Liver (tissue), 8 donors: ENCODE measurements at regions not wholly inside any gene's neighbourhood (a gene's known extent, or its start where the extent isn't known, plus 50 kb on each side); places are given as distances from the start of the nearest gene placed in this dataset.

ENCODE experiments used
- DNase-seq: peaks from one replicate; pipeline ENCODE4 v3.0.0-alpha.2; 2017; ENCODE audit warnings: low spot score
- H3K27ac ChIP-seq, 2 donors: one replicate each; pipeline ENCODE4 v1.7.0; 2013; ENCODE audit warnings: inconsistent platforms in 2 of 2, low read length in 2 of 2, control low read depth in 1 of 2, low read depth in 1 of 2, mild to moderate bottlenecking in 1 of 2
- H3K27me3 ChIP-seq, 4 donors: one replicate each; pipeline versions ENCODE4 v1.6.1 to v1.7.0; 2013; ENCODE audit warnings: low read length in 3 of 4, inconsistent platforms in 1 of 4, mild to moderate bottlenecking in 1 of 4, moderate library complexity in 1 of 4; ENCODE audit not compliant: control insufficient read depth in 4 of 4, insufficient read depth in 4 of 4
- H3K36me3 ChIP-seq, 4 donors: one replicate each; pipeline versions ENCODE4 v1.6.1 to v1.7.0; 2013; ENCODE audit warnings: low read length in 3 of 4, mild to moderate bottlenecking in 3 of 4, low read depth in 1 of 4, moderate library complexity in 1 of 4; ENCODE audit not compliant: control insufficient read depth in 4 of 4, insufficient read depth in 3 of 4
- H3K4me1 ChIP-seq, 4 donors: one replicate each; pipeline versions ENCODE4 v1.6.1 to v1.7.0; 2013; ENCODE audit warnings: low read length in 3 of 4, mild to moderate bottlenecking in 3 of 4, moderate library complexity in 1 of 4; ENCODE audit not compliant: control insufficient read depth in 4 of 4, insufficient read depth in 4 of 4
- H3K4me3 ChIP-seq, 3 donors: one replicate each; pipeline versions ENCODE4 v1.6.1 to v1.7.0; 2013; ENCODE audit warnings: low read length in 3 of 3, control low read depth in 1 of 3, low read depth in 1 of 3, mild to moderate bottlenecking in 1 of 3
- H3K9ac ChIP-seq, 2 donors: one replicate each; pipeline ENCODE4 v1.7.0; 2013; ENCODE audit warnings: low read length in 2 of 2, mild to moderate bottlenecking in 2 of 2, moderate library complexity in 2 of 2, control low read depth in 1 of 2, low read depth in 1 of 2
- H3K9me3 ChIP-seq, 4 donors: one replicate each; pipeline versions ENCODE4 v1.6.1 to v1.7.0; 2013; ENCODE audit warnings: low read length in 3 of 4; ENCODE audit not compliant: control insufficient read depth in 4 of 4
- ATF3 ChIP-seq: IDR thresholded peaks from 2 replicates; pipeline ENCODE4 v1.6.1; 2016; ENCODE audit warnings: antibody characterized with exemption
- CTCF ChIP-seq: fragments of 150-350 bp; IDR thresholded peaks from 2 replicates; pipeline ENCODE4 v1.5.1; 2017; ENCODE audit warnings: improper control_type of control experiment, low read depth, low read length; ENCODE audit not compliant: missing input control
- EGR1 ChIP-seq, 2 donors: IDR thresholded peaks; 2 replicates each; pipeline ENCODE4 v1.6.1; 2016 to 2018; ENCODE audit warnings: antibody characterized with exemption in 2 of 2, low read depth in 2 of 2
- FOXA1 ChIP-seq: IDR thresholded peaks from 2 replicates; pipeline ENCODE4 v1.6.1; 2016; ENCODE audit warnings: antibody characterized with exemption
- FOXA2 ChIP-seq: IDR thresholded peaks from 2 replicates; pipeline ENCODE4 v1.6.1; 2016; ENCODE audit warnings: antibody characterized with exemption
- GABPA ChIP-seq, 2 donors: IDR thresholded peaks in 1 of 2; conservative IDR thresholded peaks in 1 of 2; 2 replicates each; pipeline ENCODE4 v1.6.1; 2016; ENCODE audit warnings: antibody characterized with exemption in 2 of 2, mild to moderate bottlenecking in 1 of 2, moderate library complexity in 1 of 2
- HNF4A ChIP-seq, 2 donors: conservative IDR thresholded peaks; 2 replicates each; pipeline ENCODE4 v1.6.1; 2016; ENCODE audit warnings: antibody characterized with exemption in 2 of 2, mild to moderate bottlenecking in 2 of 2
- HNF4G ChIP-seq: IDR thresholded peaks from 2 replicates; pipeline ENCODE4 v1.6.1; 2016; ENCODE audit warnings: antibody characterized with exemption
- JUND ChIP-seq, 2 donors: IDR thresholded peaks; 2 replicates each; pipeline ENCODE4 v1.6.1; 2016; ENCODE audit warnings: antibody characterized with exemption in 2 of 2
- MAX ChIP-seq: IDR thresholded peaks from 2 replicates; pipeline ENCODE4 v1.6.1; 2016; ENCODE audit warnings: antibody characterized with exemption
- NR2F2 ChIP-seq: IDR thresholded peaks from 2 replicates; pipeline ENCODE4 v1.6.1; 2016; ENCODE audit warnings: antibody characterized with exemption
- RAD21 ChIP-seq, 2 donors: IDR thresholded peaks; 2 replicates each; pipeline ENCODE4 v1.6.1; 2016; ENCODE audit warnings: antibody characterized with exemption in 2 of 2, mild to moderate bottlenecking in 2 of 2
- RXRA ChIP-seq, 2 donors: IDR thresholded peaks; 2 replicates each; pipeline ENCODE4 v1.6.1; 2017 to 2018; ENCODE audit warnings: antibody characterized with exemption in 2 of 2, mild to moderate bottlenecking in 1 of 2
- TAF1 ChIP-seq: conservative IDR thresholded peaks from 2 replicates; pipeline ENCODE4 v1.6.1; 2016; ENCODE audit warnings: antibody characterized with exemption, mild to moderate bottlenecking
- YY1 ChIP-seq: IDR thresholded peaks from 2 replicates; pipeline ENCODE4 v1.6.1; 2016; ENCODE audit warnings: antibody characterized with exemption, mild to moderate bottlenecking
- WGBS: extraction: QIAGEN DNeasy Blood & Tissue Kit; methylation state at CpG from one replicate; pipeline ENCODE4 v1.1.7; 2013; 5-methylcytosine and 5-hydroxymethylcytosine counted together
- TF ChIP-seq, protein P1 (sequence below): IDR thresholded peaks from 2 replicates; pipeline ENCODE4 v1.6.1; 2016; ENCODE audit warnings: antibody characterized with exemption, mild to moderate bottlenecking
- TF ChIP-seq, protein P2 (sequence below): IDR thresholded peaks from 2 replicates; pipeline ENCODE4 v1.6.1; 2016; ENCODE audit warnings: antibody characterized with exemption
- donor health status: healthy.
- donor health status: healthy.
- donor health status: healthy.
- donor health status: healthy.
- donor health status: healthy.

DNA sequence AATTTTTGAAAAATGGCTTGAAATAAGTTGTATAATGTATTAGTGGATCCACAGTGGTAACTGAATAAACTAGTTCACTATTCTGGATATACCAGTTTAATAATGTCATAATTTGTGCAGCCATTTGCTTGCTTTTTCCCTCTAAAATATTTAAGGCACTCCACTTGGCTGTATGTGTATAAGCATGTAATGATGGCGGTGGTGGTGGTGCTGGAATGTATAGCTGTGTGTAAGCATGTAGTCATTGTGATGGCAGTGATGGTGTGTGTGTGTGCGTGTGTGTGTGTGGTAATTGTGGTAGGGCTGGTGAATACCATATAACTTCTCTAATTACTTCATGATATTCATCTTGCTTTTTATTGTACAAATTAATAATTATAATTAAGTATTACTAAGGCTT is 89.2 kb upstream of the HIVEP1 start:
- TF ChIP-seq ATF3 (no peak), RXRA (IDR thresholded peaks at IDR 0.05) (no peak), CTCF (no peak), TAF1 (no peak), JUND (IDR thresholded peaks at IDR 0.05) (no peak), RAD21 (IDR thresholded peaks at IDR 0.05) (no peak), YY1 (no peak), EGR1 (IDR thresholded peaks at IDR 0.05; ENCODE audit: low read depth in 2 of 2) (no peak), MAX (no peak), NR2F2 (no peak), FOXA1 (no peak), HNF4A (conservative IDR thresholded peaks at IDR 0.05) (no peak)
- TF ChIP-seq, protein P1, sequence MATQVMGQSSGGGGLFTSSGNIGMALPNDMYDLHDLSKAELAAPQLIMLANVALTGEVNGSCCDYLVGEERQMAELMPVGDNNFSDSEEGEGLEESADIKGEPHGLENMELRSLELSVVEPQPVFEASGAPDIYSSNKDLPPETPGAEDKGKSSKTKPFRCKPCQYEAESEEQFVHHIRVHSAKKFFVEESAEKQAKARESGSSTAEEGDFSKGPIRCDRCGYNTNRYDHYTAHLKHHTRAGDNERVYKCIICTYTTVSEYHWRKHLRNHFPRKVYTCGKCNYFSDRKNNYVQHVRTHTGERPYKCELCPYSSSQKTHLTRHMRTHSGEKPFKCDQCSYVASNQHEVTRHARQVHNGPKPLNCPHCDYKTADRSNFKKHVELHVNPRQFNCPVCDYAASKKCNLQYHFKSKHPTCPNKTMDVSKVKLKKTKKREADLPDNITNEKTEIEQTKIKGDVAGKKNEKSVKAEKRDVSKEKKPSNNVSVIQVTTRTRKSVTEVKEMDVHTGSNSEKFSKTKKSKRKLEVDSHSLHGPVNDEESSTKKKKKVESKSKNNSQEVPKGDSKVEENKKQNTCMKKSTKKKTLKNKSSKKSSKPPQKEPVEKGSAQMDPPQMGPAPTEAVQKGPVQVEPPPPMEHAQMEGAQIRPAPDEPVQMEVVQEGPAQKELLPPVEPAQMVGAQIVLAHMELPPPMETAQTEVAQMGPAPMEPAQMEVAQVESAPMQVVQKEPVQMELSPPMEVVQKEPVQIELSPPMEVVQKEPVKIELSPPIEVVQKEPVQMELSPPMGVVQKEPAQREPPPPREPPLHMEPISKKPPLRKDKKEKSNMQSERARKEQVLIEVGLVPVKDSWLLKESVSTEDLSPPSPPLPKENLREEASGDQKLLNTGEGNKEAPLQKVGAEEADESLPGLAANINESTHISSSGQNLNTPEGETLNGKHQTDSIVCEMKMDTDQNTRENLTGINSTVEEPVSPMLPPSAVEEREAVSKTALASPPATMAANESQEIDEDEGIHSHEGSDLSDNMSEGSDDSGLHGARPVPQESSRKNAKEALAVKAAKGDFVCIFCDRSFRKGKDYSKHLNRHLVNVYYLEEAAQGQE: no peak
- WGBS: 96% methylated on average over 2 of the region's 2 CpGs
- no peak for DNase-seq
- Histone ChIP-seq H3K36me3 (no peaks in the 10 kb centered on the region), H3K27ac (no peak overlapping the region), H3K27me3 (no peaks in the 10 kb centered on the region), H3K4me1 (no peaks in the 10 kb centered on the region), H3K4me3 (no peak overlapping the region), H3K9me3 (no peaks in the 10 kb centered on the region), H3K9ac (no peak overlapping the region)

DNA sequence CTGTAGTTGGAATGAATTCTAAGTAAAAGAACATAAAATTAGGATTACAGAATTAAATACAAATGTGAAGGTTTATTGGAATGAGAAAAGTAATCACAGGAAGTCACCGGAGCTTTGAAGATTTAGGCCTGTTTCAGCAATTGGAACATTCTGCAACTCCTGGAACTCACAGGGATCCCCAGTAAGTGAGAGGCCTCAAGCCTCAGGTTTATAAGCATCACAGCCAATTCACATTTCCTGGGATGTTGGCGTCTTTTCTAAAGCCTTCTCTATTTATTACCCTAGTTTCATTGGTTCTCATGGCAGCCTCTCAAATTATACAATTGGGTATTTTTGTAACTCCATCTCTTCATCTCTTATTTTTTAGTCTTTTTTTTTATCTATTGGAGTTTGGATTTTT is 90.4 kb upstream of the HIVEP1 start:
- Histone ChIP-seq H3K4me3 (no peak overlapping the region), H3K9me3 (no peaks in the 10 kb centered on the region), H3K9ac (no peak overlapping the region), H3K4me1 (no peaks in the 10 kb centered on the region), H3K36me3 (no peaks in the 10 kb centered on the region), H3K27me3 (no peaks in the 10 kb centered on the region), H3K27ac (no peak overlapping the region)
- DNase-seq: no peak
- 97% methylated on average over 2 of the region's 2 CpGs for WGBS
- no peak for TF ChIP-seq MAX
- no peak for TF ChIP-seq JUND (IDR thresholded peaks at IDR 0.05)
- TF ChIP-seq GABPA (IDR thresholded peaks at IDR 0.05 in 1 of 2, conservative IDR thresholded peaks at IDR 0.05 in 1 of 2): no peak
- TF ChIP-seq RAD21 (IDR thresholded peaks at IDR 0.05): no peak
- TF ChIP-seq ATF3: no peak
- no peak for TF ChIP-seq TAF1
- no peak for TF ChIP-seq YY1
- no peak for TF ChIP-seq FOXA1
- TF ChIP-seq, protein P1: no peak
- TF ChIP-seq CTCF: no peak
- no peak for TF ChIP-seq FOXA2
- TF ChIP-seq HNF4G: no peak
- TF ChIP-seq HNF4A (conservative IDR thresholded peaks at IDR 0.05): no peak
- TF ChIP-seq EGR1 (IDR thresholded peaks at IDR 0.05; ENCODE audit: low read depth in 2 of 2): no peak
- TF ChIP-seq, protein P2, sequence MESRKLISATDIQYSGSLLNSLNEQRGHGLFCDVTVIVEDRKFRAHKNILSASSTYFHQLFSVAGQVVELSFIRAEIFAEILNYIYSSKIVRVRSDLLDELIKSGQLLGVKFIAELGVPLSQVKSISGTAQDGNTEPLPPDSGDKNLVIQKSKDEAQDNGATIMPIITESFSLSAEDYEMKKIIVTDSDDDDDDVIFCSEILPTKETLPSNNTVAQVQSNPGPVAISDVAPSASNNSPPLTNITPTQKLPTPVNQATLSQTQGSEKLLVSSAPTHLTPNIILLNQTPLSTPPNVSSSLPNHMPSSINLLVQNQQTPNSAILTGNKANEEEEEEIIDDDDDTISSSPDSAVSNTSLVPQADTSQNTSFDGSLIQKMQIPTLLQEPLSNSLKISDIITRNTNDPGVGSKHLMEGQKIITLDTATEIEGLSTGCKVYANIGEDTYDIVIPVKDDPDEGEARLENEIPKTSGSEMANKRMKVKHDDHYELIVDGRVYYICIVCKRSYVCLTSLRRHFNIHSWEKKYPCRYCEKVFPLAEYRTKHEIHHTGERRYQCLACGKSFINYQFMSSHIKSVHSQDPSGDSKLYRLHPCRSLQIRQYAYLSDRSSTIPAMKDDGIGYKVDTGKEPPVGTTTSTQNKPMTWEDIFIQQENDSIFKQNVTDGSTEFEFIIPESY: no peak
